AG04450 (cell line): ENCODE measurements at regions not wholly inside any gene's neighbourhood (a gene's known extent, or its start where the extent isn't known, plus 50 kb on each side); places are given as distances from the start of the nearest gene placed in this dataset.
A peak's percentile ranks its signal among the peaks of the same experiment; 100 is the strongest.

Source experiments
- CTCF ChIA-PET: fragments of 300-600, 350-600 bp; formaldehyde crosslinking; extraction: SDS; loops from one replicate; lab custom pipeline; 2022; ENCODE audit warnings: antibody characterized with exemption, inconsistent platforms; lab: Charles Lee
- POLR2A ChIA-PET: fragments of 350-600 bp; formaldehyde crosslinking; extraction: SDS; loops from one replicate; lab custom pipeline; 2021; ENCODE audit warnings: antibody characterized with exemption, inconsistent platforms; lab: Yijun Ruan, JAX
- DNase-seq: peaks from one replicate; pipeline ENCODE4 v3.0.0-alpha.2; 2011; ENCODE audit warnings: low read depth, low spot score
- H3K27ac ChIP-seq: one replicate; pipeline ENCODE4 v1.5.1; 2012; ENCODE audit warnings: low read depth, low read length, control low read depth
- H3K27me3 ChIP-seq: one replicate; pipeline ENCODE4 v1.6.0; 2012; ENCODE audit warnings: low read length; ENCODE audit not compliant: control insufficient read depth, insufficient read depth
- H3K4me3 ChIP-seq: 2 replicates; pipeline ENCODE4 v1.5.1; 2011; ENCODE audit warnings: mild to moderate bottlenecking, low read depth, low read length, control low read depth
- H3K9me3 ChIP-seq: 2 replicates; pipeline ENCODE4 v1.5.1; 2012; ENCODE audit warnings: low read length; ENCODE audit not compliant: control insufficient read depth, insufficient read depth
- TF ChIP-seq, protein P1 (sequence below): IDR thresholded peaks from 2 replicates; pipeline ENCODE4 v1.5.1; 2011; ENCODE audit warnings: low read depth, low read length, control low read depth, inconsistent platforms

GRCh38 chr2:238640486-238640885, 207.4 kb upstream of the TWIST2 start:
- Histone ChIP-seq H3K27ac (no peak overlapping the region), H3K4me3 (no peak overlapping the region), H3K27me3 (peaks cover 3% of the 10 kb centered on the region), H3K9me3 (peaks cover 3% of the 10 kb centered on the region; the same call in 1 of the 2 replicates)
- POLR2A ChIA-PET = no interaction called here
- no peak for DNase-seq
- TF ChIP-seq, protein P1, sequence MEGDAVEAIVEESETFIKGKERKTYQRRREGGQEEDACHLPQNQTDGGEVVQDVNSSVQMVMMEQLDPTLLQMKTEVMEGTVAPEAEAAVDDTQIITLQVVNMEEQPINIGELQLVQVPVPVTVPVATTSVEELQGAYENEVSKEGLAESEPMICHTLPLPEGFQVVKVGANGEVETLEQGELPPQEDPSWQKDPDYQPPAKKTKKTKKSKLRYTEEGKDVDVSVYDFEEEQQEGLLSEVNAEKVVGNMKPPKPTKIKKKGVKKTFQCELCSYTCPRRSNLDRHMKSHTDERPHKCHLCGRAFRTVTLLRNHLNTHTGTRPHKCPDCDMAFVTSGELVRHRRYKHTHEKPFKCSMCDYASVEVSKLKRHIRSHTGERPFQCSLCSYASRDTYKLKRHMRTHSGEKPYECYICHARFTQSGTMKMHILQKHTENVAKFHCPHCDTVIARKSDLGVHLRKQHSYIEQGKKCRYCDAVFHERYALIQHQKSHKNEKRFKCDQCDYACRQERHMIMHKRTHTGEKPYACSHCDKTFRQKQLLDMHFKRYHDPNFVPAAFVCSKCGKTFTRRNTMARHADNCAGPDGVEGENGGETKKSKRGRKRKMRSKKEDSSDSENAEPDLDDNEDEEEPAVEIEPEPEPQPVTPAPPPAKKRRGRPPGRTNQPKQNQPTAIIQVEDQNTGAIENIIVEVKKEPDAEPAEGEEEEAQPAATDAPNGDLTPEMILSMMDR = no peak
- CTCF ChIA-PET = no interaction called here

GRCh38 chr2:238642973-238643372, 204.9 kb upstream of the TWIST2 start:
- no peaks in the 10 kb centered on the region; the same call in 1 of the 2 replicates for H3K9me3 ChIP-seq
- H3K27me3 ChIP-seq = peaks cover 3% of the 10 kb centered on the region
- DNase-seq = no peak
- ChIA-PET CTCF (no interaction called here), POLR2A (no interaction called here)
- no peak overlapping the region for H3K4me3 ChIP-seq
- no peak overlapping the region for H3K27ac ChIP-seq
- TF ChIP-seq, protein P1 = no peak

- DNase-seq = no peak
- Histone ChIP-seq H3K27ac (peak overlapping the region; percentile 81), H3K27me3 (peaks cover 3% of the 10 kb centered on the region), H3K4me3 (no peak overlapping the region), H3K9me3 (no peaks in the 10 kb centered on the region; the same call in 1 of the 2 replicates)
- TF ChIP-seq, protein P1 = no peak
- ChIA-PET POLR2A (no interaction called here), CTCF (no interaction called here)
Measured at GRCh38 chr2:238643400-238643907, 204.4 kb upstream of the TWIST2 start.

DNA sequence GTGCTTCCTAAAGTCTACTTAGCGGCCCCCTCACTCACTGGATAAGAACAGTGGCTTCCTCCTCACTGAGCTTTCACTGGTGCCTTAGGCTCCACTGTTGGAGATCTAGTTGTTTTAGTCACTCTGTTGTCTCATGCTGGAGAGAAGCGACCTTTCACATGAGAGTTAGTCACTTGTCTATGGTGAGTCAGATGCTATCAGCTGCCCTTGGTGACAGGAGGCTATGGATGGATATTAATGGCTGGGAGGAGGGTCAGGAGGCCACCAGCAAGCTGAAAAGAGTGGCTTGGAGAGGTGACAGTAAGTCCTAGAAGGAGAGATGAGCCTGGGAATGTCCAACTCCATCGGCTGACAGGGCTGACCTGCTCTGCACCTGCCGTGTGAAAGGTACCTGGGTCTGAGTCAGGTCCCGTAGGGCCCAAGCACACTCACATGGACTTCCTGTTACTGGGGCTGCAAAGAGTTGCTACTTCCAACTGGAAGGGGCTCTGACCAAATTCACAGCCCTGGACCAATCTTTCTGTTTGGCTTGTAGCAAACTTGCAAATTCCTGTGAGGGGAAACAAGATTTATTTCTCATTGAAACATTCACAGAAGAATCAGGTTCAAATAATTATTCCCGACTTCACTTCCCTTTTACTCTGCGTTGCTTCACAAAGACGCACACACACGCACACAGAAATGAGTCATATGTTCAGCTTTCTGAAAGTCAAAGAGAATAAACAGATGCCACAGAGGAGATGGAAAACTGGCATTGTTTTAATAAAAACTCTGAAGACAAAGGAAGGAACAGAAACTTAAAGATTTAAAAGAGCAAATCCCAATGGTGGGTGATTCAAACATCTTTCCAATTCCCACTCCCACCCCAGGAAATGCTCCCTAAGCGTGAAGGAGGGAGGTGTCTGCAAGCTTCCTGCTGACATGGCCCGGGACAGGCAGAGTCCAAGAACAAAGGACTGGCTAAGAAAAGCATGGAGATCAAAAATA, 203.5 kb upstream of the TWIST2 start:
- peak; percentile 30 for DNase-seq
- POLR2A ChIA-PET = no interaction called here
- Histone ChIP-seq H3K27me3 (no peaks in the 10 kb centered on the region), H3K4me3 (no peak overlapping the region), H3K27ac (peak overlapping the region; percentile 81), H3K9me3 (no peaks in the 10 kb centered on the region)
- TF ChIP-seq, protein P1 = no peak
- CTCF ChIA-PET = no interaction called here

DNA sequence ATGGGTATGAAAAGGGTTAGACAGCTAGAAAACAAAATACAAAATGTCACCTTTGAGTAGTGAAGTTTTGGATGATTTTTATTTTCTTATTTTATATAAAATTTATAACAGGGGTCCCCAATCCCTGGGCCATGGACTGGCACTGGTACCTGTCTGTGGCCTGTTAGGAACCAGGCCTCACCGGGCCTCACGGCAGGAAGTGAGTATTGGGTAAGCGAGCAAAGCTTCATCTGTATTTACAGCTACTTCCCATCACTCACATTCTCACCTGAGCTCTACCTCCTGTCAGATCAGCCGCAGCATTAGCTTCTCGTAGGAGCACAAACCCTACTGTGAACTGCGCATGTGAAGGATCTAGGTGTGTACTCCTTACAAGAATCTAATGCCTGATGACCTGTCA, 202.8 kb upstream of the TWIST2 start:
- Histone ChIP-seq H3K9me3 (no peaks in the 10 kb centered on the region; the same call in 1 of the 2 replicates), H3K27ac (peak overlapping the region; percentile 77), H3K4me3 (no peak overlapping the region), H3K27me3 (no peaks in the 10 kb centered on the region)
- POLR2A ChIA-PET = no interaction called here
- CTCF ChIA-PET = interaction anchor here (0.6 kb wide), 1 partner anchor 231 kb away, joined by 7 read pairs; no protein-coding TSS in a partner anchor
- TF ChIP-seq, protein P1 = no peak
- DNase-seq = no peak
